ENCODE measurements at regions not wholly inside any gene's neighbourhood (a gene's known extent, or its start where the extent isn't known, plus 50 kb on each side); places are given as distances from the start of the nearest gene placed in this dataset.

- no peak for DNase-seq
Measured at GRCh38 chr6:23388086-23388783, 737.8 kb upstream of the NRSN1 start.

- DNase-seq = no peak
Measured at GRCh38 chr6:23389386-23389785, 736.6 kb upstream of the NRSN1 start.

- DNase-seq = no peak
Measured at GRCh38 chr6:23390221-23390620, 735.8 kb upstream of the NRSN1 start.

- DNase-seq = no peak
Measured at GRCh38 chr6:23394681-23395080, 731.3 kb upstream of the NRSN1 start.

- DNase-seq = no peak
Measured at GRCh38 chr6:23395381-23395780, 730.6 kb upstream of the NRSN1 start.

GRCh38 chr6:23396949-23397348 lies 729.1 kb upstream of the NRSN1 start:
- no peak for DNase-seq

GRCh38 chr6:23403460-23403859 lies 722.6 kb upstream of the NRSN1 start:
- no peak for DNase-seq

GRCh38 chr6:23409531-23409930 lies 716.5 kb upstream of the NRSN1 start:
- DNase-seq = no peak

GRCh38 chr6:23410439-23410838 lies 715.6 kb upstream of the NRSN1 start:
- DNase-seq = no peak

- no peak for DNase-seq
Measured at GRCh38 chr6:23412770-23413169, 713.2 kb upstream of the NRSN1 start.

GRCh38 chr6:23413327-23414050 lies 712.5 kb upstream of the NRSN1 start:
- no peak for DNase-seq

- peak; percentile 35 for DNase-seq
Measured at GRCh38 chr6:23414051-23414445, 712.0 kb upstream of the NRSN1 start.

GRCh38 chr6:23414922-23415321 lies 711.1 kb upstream of the NRSN1 start:
- DNase-seq = no peak

- no peak for DNase-seq
Measured at GRCh38 chr6:23415819-23416427, 710.1 kb upstream of the NRSN1 start.

GRCh38 chr6:23417133-23417532 lies 708.9 kb upstream of the NRSN1 start:
- no peak for DNase-seq

- no peak for DNase-seq
Measured at GRCh38 chr6:23418095-23418494, 707.9 kb upstream of the NRSN1 start.

GRCh38 chr6:23419046-23419445 lies 707.0 kb upstream of the NRSN1 start:
- DNase-seq = no peak

GRCh38 chr6:23420659-23421350 lies 705.2 kb upstream of the NRSN1 start:
- DNase-seq = no peak

GRCh38 chr6:23424584-23424983 lies 701.4 kb upstream of the NRSN1 start:
- DNase-seq = no peak

- no peak for DNase-seq
Measured at GRCh38 chr6:23435126-23435525, 690.9 kb upstream of the NRSN1 start.

- DNase-seq = no peak
Measured at GRCh38 chr6:23435798-23436197, 690.2 kb upstream of the NRSN1 start.

GRCh38 chr6:23441808-23442461 lies 684.1 kb upstream of the NRSN1 start:
- DNase-seq = no peak

- DNase-seq = no peak
Measured at GRCh38 chr6:23445157-23445710, 680.8 kb upstream of the NRSN1 start.
